ENCODE measurements at regions not wholly inside any gene's neighbourhood (a gene's known extent, or its start where the extent isn't known, plus 50 kb on each side); places are given as distances from the start of the nearest gene placed in this dataset.
A peak's percentile ranks its signal among the peaks of the same experiment; 100 is the strongest.

DNA sequence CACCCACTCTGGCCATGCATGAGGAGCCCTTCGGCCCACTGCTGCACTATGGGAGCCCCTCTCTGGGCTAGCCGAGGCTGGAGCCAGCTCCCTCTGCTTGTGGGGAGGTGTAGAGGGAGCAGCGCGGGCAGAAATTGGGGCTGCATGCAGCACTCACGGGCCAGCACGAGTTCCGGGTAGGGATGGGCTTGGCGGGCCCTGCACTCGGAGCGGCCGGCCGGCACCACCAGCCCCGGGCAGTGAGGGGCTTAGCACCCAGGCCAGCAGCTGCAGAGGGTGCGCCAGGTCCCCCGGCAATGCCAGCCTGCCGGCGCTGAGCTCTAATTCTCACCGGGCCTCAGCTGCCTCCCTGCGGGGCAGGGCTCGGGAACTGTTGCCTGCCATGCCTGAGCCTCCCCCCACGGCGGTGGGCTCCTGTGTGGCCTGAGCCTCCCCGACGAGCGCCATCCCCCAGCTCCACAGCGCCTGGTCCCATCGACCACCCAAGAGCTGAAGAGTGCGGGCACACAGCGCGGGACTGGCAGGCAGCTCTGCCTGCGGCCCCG lies 209.0 kb downstream of the LTN1 start:
- in situ Hi-C loops (cut with HindIII; ENCODE audit: low pct_ligation_motif_present, low sequenced_read_pairs) = no loop called here

DNA sequence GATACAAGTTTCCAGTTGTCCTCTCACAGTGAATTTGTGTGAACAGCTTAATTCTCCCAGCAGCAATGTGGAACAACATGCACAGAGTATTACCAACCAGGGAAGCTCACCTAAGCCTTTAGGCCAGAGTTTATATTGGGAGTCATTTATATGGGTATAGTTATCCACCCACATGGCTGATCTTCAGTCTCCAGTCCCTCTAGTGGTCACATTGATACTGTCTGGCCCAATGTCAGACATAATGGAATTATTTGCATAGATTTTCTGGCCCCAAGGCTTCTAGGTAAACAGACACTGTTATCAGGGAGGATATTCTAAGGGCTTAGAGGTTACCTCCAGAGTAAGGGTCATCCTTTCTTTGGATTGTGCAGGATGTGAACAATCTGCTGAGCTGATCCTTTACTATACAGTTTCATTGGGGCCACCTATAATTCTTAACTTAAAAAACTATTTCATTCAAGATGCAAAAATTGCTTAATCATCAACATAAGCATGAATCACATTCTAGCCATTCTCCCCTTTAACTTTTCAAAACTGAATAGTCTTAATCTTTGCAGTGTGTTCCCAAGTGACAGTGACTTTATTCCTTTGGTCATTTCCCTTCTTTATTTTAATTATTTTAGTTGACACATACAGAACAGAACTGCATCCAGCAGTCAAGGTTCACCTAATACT lies 210.9 kb downstream of the LTN1 start:
- TF ChIP-seq, protein P1, sequence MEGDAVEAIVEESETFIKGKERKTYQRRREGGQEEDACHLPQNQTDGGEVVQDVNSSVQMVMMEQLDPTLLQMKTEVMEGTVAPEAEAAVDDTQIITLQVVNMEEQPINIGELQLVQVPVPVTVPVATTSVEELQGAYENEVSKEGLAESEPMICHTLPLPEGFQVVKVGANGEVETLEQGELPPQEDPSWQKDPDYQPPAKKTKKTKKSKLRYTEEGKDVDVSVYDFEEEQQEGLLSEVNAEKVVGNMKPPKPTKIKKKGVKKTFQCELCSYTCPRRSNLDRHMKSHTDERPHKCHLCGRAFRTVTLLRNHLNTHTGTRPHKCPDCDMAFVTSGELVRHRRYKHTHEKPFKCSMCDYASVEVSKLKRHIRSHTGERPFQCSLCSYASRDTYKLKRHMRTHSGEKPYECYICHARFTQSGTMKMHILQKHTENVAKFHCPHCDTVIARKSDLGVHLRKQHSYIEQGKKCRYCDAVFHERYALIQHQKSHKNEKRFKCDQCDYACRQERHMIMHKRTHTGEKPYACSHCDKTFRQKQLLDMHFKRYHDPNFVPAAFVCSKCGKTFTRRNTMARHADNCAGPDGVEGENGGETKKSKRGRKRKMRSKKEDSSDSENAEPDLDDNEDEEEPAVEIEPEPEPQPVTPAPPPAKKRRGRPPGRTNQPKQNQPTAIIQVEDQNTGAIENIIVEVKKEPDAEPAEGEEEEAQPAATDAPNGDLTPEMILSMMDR (IDR thresholded peaks at IDR 0.05; ENCODE audit: low read depth, low read length, missing control alignments) = peak; percentile 76
- in situ Hi-C loops (cut with HindIII; ENCODE audit: low pct_ligation_motif_present, low sequenced_read_pairs) = no loop called here
- DNase-seq = peak; percentile 44
- Histone ChIP-seq H3K27me3 (replicated peaks) (no peaks in the 10 kb centered on the region), H3K4me3 (ENCODE audit: low read depth, low read length) (no peak overlapping the region), H3K36me3 (replicated peaks) (no peaks in the 10 kb centered on the region), H3K27ac (no peak overlapping the region)

More for the DNA sequence above, 209.0 kb downstream of the LTN1 start:
- Histone ChIP-seq H3K36me3 (replicated peaks) (no peaks in the 10 kb centered on the region), H3K27ac (no peak overlapping the region), H3K27me3 (replicated peaks) (no peaks in the 10 kb centered on the region), H3K4me3 (ENCODE audit: low read depth, low read length) (no peak overlapping the region)
- DNase-seq = no peak
- TF ChIP-seq, protein P1 (IDR thresholded peaks at IDR 0.05; ENCODE audit: low read depth, low read length, missing control alignments) = no peak

DNA sequence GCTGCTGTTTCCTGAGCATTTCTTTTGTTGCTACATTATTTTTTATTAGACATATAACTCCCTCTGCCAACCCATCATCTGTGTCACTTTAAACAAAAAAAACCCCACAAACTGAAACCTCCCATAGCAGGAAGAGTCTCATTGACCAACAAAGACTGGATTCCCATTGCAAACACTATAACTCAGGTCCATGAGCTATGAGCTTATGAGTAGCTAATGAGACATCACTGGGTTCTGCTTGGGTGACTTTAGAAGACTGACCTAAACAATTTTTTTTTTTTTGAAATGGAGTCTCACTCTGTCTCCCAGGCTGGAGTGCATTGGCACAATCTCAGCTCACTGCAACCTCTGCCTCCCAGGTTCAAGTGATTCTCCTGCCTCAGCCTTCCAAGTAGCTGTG lies 212.8 kb downstream of the LTN1 start:
- H3K27ac ChIP-seq = no peak overlapping the region
- H3K27me3 ChIP-seq (replicated peaks) = no peaks in the 10 kb centered on the region
- H3K36me3 ChIP-seq (replicated peaks) = no peaks in the 10 kb centered on the region
- in situ Hi-C loops (cut with HindIII; ENCODE audit: low pct_ligation_motif_present, low sequenced_read_pairs) = no loop called here
- no peak for DNase-seq
- no peak overlapping the region for H3K4me3 ChIP-seq (ENCODE audit: low read depth, low read length)
- TF ChIP-seq, protein P1 (IDR thresholded peaks at IDR 0.05; ENCODE audit: low read depth, low read length, missing control alignments) = no peak

DNA sequence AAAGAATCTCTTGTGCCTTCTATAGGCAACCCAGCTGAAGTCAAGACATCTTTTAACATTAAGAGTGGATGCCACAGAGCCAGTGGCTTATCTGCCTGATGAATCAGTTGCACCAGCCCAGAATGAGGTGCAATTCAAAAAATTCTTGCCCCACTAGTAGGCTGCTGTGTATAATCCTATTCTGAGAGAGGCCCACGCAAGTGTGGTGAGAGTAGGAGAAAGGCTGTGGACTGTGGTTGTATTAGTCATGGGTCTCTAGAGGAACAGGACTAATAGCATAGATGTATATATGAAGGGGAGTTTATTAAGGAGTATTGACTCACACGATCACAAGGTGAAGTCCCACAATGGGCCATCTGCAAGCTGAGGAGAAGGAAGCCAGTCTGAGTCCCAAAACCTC lies 216.4 kb downstream of the LTN1 start:
- Histone ChIP-seq H3K27me3 (replicated peaks) (no peaks in the 10 kb centered on the region), H3K36me3 (replicated peaks) (no peaks in the 10 kb centered on the region), H3K27ac (no peak overlapping the region), H3K4me3 (ENCODE audit: low read depth, low read length) (no peak overlapping the region)
- in situ Hi-C loops (cut with HindIII; ENCODE audit: low pct_ligation_motif_present, low sequenced_read_pairs) = no loop called here
- TF ChIP-seq, protein P1 (IDR thresholded peaks at IDR 0.05; ENCODE audit: low read depth, low read length, missing control alignments) = no peak
- peak; percentile 95 for DNase-seq

DNA sequence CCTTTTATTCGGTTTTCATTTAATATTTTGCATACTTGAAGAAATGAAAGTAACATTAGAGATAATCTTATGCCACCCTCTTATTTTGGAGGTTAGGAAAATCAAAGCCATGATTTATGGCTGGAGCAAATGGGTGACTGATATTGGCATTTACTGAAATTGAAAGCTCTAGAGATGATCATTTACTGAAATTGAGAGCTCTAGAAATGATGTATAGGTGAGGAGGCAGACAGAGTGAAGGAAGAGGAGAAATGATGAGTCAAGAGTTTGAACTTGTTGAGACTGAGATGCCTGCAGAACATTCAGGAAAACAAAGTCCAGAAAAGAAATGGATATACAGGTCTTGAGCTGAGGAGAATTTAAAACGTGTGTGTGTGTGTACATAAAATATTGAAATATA lies 217.6 kb downstream of the LTN1 start:
- Histone ChIP-seq H3K4me3 (ENCODE audit: low read depth, low read length) (no peak overlapping the region), H3K27ac (no peak overlapping the region), H3K36me3 (replicated peaks) (no peaks in the 10 kb centered on the region), H3K27me3 (replicated peaks) (no peaks in the 10 kb centered on the region)
- TF ChIP-seq, protein P1 (IDR thresholded peaks at IDR 0.05; ENCODE audit: low read depth, low read length, missing control alignments) = no peak
- in situ Hi-C loops (cut with HindIII; ENCODE audit: low pct_ligation_motif_present, low sequenced_read_pairs) = no loop called here
- no peak for DNase-seq

DNA sequence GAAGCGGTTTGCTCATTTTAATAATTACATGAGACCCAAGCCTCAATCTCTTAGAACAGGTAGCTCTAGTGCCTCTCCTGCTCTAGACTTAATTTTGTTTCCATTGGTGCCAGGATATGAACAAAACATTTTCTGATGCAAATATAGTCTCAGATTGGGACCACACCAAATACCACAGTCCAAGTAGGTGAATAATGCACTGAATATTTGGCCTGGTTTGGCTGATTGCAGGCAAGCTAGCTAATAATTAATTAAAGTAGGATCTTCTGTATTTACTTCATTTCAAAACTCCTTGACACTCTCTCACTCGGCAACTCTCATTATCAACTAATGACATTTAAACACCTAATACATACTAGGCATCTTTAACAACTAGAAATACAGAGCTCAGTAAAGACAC lies 219.6 kb downstream of the LTN1 start:
- no peak overlapping the region for H3K27ac ChIP-seq
- in situ Hi-C loops (cut with HindIII; ENCODE audit: low pct_ligation_motif_present, low sequenced_read_pairs) = no loop called here
- TF ChIP-seq, protein P1 (IDR thresholded peaks at IDR 0.05; ENCODE audit: low read depth, low read length, missing control alignments) = no peak
- DNase-seq = no peak
- no peaks in the 10 kb centered on the region for H3K27me3 ChIP-seq (replicated peaks)
- no peaks in the 10 kb centered on the region for H3K36me3 ChIP-seq (replicated peaks)
- H3K4me3 ChIP-seq (ENCODE audit: low read depth, low read length) = no peak overlapping the region

All from brain microvascular endothelial cell (primary cell).